GM12878 (cell line): ENCODE measurements at regions not wholly inside any gene's neighbourhood (a gene's known extent, or its start where the extent isn't known, plus 50 kb on each side); places are given as distances from the start of the nearest gene placed in this dataset.

Experiments
- EZH2 ChIP-seq: IDR thresholded peaks from 2 replicates; pipeline ENCODE4 v1.6.1; 2012; ENCODE audit warnings: low read depth, mild to moderate bottlenecking, control low read depth, inconsistent platforms, low read length, borderline replicate concordance; ENCODE audit not compliant: control insufficient read depth
- HDAC2 ChIP-seq: fragments of 200-600 bp; sonication (generic); IDR thresholded peaks from 2 replicates; pipeline ENCODE4 v1.6.1; 2017
- HSF1 ChIP-seq: fragments of 150-350 bp; IDR thresholded peaks from 2 replicates; pipeline ENCODE4 v1.6.1; 2014; ENCODE audit warnings: mild to moderate bottlenecking, low read depth, low read length
- IKZF1 ChIP-seq: fragments of 450-650 bp; conservative IDR thresholded peaks from 2 replicates; pipeline ENCODE4 v1.6.1; 2017; ENCODE audit warnings: antibody characterized with exemption, mild to moderate bottlenecking
- IRF4 ChIP-seq: IDR thresholded peaks from 2 replicates; pipeline ENCODE4 v1.6.1; 2011; ENCODE audit warnings: low read depth, low read length
- NKRF ChIP-seq: fragments of 450-650 bp; conservative IDR thresholded peaks from 2 replicates; pipeline ENCODE4 v1.6.1; 2017; ENCODE audit warnings: mild to moderate bottlenecking, moderate library complexity
- SIN3A ChIP-seq: IDR thresholded peaks from 2 replicates; pipeline ENCODE4 v1.6.1; 2012; ENCODE audit warnings: low read depth, low read length, improper control_type of control experiment
- SREBF2 ChIP-seq: IDR thresholded peaks from 2 replicates; pipeline ENCODE4 v1.6.1; 2012; ENCODE audit warnings: mild to moderate bottlenecking, low read length
- ZBTB11 ChIP-seq: fragments of 450-650 bp; formaldehyde crosslinking; IDR thresholded peaks from 2 replicates; pipeline ENCODE4 v1.5.0; 2022; ENCODE audit warnings: mild to moderate bottlenecking, missing genetic modification characterization

GRCh38 chr10:18786478-18786877 lies 127.2 kb downstream of the ARL5B start (continued):
- TF ChIP-seq NKRF, result no peak
- TF ChIP-seq SIN3A, result no peak
- TF ChIP-seq IKZF1, result no peak
- no peak for TF ChIP-seq SREBF2
- no peak for TF ChIP-seq HDAC2
- TF ChIP-seq ZBTB11 (CRISPR knock-in tag), result no peak
- no peak for TF ChIP-seq HSF1
- no peak for TF ChIP-seq EZH2
- no peak for TF ChIP-seq IRF4
